Stimulated activated CD4-positive, alpha-beta T cell treated with anti-CD3 and anti-CD28 coated beads, Interleukin-15, amount 100 ng/mL, for 24 hours (primary cell): ENCODE measurements at regions not wholly inside any gene's neighbourhood (a gene's known extent, or its start where the extent isn't known, plus 50 kb on each side); places are given as distances from the start of the nearest gene placed in this dataset.
"Not testable (repeated sequence)": the region's sequence is repeated elsewhere in the genome, so short reads cannot be mapped to it uniquely, and the experiment has no call there.

ENCODE experiments used
- DNase-seq: peaks from one replicate; pipeline ENCODE4 v3.0.0-alpha.2; 2020

GRCh38 chr2:238763471-238763995, 84.4 kb upstream of the TWIST2 start:
- DNase-seq: no peak

GRCh38 chr2:238765590-238765989, 82.3 kb upstream of the TWIST2 start:
- no peak for DNase-seq

DNA sequence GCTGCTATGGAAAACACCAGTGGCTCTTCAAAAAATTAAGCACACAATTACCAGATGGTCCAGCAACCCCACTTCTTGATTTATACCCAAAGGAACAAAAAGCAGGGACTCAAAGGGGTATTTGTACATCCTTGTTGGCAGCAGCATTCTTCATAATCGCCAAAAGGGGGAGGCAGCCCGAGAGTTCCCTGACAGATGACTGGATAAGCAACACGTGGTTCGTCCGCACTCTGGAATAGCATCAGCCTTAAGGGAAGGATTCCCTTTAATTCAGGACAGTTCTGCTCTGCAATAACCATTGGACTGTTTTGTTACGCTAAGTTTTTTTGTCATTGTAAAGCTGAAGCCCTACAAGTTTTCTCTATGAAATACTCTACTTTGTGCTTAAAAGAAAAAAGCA, 76.7 kb upstream of the TWIST2 start:
- no peak for DNase-seq

DNA sequence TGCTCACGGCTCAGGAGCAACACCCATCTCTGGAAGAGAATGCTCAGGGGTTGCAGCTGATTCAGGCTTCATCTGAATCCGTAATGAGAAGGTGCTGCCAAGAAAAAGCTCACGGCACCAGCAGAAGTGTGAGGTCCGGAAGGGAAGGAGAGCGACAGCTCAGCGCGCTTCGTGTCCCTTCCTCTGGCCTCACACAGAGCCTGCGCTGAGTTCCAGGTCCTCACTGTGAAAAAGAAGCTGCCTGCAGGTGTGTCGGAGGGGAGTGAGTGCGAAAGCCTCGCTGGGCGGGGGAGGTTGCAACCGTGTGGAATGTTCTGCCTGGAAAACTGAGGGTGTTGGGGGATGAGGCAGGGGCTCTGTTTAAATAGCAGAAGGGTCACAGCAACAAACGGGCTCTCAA, 76.2 kb upstream of the TWIST2 start:
- no peak for DNase-seq

DNA sequence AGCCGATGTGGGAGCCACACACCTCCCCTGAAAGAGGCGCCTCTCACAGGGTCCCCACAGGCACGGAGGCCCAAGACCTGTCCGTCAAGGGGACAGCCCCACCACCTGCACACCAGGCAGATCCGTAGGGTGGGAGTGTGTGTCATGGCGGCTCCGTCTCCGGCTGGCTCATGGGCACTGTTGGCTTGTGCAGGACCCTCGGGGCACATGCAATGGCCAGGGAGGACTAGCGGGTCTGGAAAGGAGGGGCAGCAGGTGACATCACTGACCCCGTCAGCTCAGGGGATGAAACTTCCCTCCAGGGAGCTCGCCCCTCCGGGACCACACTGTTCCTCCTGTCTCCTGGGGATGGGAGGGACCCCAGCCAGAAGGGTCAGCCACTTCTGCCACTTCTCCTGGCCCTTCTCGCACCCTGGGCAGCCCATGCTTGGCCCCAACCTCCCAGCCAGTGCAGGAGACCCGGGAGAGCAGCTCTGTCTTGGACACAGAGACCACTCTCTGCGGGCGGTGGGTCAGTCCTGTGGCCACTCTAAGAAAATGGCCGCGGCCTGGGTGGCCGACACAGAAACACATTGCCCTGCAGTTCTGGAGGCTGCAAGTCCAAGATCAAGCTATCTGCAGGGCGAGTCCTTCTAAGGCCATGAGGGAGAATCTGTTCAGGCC, 75.1 kb upstream of the TWIST2 start:
- DNase-seq: no peak

DNA sequence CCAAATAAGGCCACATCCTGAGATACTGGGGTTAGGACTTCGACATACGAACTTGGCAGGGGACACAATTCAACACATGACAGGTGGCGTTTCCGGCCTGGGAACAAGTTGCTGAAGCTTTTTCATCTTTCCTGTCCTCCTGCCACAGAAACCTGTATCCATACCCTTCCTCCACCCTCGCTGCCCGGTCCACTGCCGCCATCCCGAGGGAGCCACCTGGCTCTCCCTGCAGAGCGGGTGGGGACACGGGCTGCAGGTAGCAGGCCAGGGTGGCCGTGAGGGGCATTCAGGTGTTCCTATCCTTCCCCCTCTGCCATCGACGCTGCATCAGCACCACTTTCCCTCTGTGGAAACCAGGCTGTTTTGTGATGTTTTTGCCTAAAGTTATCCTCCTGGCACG, 74.4 kb upstream of the TWIST2 start:
- DNase-seq: no peak

GRCh38 chr2:238774071-238774470, 73.8 kb upstream of the TWIST2 start:
- DNase-seq: no peak

GRCh38 chr2:238774980-238775509, 72.8 kb upstream of the TWIST2 start:
- DNase-seq: no peak

GRCh38 chr2:238775591-238775990, 72.3 kb upstream of the TWIST2 start:
- no peak for DNase-seq

DNA sequence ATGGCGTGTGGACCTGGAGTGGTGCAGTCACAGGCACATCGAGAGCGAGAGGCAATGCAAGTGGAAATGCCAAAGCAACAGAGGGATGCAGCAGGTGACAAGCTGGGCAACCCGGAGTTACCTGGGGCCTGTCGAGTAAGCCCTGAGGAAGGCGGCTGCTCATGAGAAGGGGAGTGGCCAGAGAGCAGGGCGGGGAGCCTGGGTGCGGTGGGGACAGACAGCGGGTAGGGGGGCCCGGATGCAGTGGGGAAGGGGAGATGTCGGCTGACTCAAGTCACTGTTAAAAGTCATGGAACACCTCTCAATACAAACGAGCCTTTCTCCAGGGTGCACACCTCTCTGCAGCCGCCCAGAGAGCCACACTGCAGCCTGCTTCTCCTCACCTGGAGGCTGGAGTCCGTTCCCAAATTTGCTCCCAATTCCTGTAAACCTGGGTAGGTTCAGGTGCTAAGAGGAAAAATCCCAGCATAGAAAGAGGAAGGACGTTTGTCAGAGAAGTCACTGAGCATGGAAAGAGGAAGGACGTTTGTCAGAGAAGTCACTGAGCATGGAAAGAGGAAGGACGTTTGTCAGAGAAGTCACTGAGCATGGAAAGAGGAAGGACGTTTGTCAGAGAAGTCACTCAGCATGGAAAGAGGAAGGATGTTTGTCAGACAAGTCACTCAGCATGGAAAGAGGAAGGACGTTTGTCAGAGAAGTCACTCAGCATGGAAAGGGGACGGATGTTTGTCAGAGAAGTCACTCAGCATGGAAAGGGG, 71.7 kb upstream of the TWIST2 start:
- DNase-seq: no peak

DNA sequence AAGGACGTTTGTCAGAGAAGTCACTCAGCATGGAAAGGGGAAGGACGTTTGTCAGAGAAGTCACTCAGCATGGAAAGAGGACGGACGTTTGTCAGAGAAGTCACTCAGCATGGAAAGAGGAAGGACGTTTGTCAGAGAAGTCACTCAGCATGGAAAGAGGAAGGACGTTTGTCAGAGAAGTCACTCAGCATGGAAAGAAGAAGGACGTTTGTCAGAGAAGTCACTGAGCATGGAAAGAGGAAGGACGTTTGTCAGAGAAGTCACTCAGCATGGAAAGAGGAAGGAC, 71.2 kb upstream of the TWIST2 start:
- not testable (repeated sequence) for DNase-seq

DNA sequence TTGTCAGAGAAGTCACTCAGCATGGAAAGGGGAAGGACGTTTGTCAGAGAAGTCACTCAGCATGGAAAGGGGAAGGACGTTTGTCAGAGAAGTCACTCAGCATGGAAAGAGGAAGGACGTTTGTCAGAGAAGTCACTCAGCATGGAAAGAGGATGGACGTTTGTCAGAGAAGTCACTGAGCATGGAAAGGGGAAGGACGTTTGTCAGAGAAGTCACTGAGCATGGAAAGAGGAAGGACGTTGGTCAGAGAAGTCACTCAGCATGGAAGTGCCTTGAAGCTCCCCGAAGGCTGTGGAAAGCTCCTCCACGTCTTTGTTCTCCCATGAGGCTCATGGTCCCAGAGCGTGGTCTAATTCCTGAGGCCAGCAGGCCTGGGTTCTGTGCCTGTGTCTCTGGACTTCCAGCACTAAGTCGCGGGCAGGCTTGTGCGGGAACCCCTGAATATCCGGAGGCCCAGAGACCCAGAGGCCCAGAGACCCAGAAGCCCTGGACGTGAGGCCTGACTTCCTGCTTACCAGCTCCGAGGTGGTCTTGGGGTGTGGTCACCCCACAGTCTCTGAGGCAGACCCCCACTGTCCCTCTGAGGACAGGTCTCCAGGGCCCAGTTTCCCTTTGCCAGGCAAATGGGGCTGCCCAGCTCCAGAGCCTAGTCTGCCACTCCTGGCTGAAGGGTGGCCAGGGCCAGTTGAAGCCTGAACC, 70.4 kb upstream of the TWIST2 start:
- no peak for DNase-seq

GRCh38 chr2:238784671-238785527, 63.0 kb upstream of the TWIST2 start:
- peak; percentile 74 for DNase-seq

DNA sequence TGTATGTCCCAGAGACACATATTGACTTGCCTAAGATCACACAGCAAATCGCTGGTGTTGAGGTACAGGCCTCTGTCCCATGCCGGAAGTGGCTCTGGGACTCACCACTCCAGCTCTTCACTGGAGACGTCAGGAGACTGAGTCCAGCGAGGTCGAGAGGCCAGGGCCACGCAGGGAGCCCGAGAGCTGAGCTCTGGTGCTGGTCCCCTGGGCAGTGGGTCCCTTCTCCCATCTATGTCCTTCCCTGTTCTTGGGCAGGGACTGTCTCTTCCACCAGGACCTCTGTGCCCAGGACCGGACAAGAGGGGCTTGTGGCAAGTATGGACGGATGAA, 62.4 kb upstream of the TWIST2 start:
- no peak for DNase-seq

DNA sequence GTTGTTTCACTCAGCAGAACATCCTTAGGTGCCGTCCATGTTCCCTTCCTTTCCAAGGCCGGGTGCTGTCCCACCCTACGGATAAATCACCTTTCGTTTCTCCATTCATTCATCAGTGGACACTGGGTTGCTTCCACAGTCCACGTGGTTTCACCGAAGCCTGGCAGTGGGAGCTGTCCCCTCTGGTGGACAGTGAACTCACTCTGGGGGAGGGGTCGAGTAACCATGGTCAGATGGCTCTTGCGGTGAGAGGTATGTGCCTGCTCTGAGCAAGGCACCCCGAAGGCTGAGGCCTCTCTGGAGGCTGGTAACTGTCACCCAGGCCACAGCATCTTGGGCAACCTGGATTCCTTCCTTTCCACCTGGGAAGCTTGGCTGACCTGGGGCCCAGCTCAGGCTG, 61.5 kb upstream of the TWIST2 start:
- DNase-seq: no peak

- no peak for DNase-seq
Measured at GRCh38 chr2:238786792-238787490, 60.9 kb upstream of the TWIST2 start.

DNA sequence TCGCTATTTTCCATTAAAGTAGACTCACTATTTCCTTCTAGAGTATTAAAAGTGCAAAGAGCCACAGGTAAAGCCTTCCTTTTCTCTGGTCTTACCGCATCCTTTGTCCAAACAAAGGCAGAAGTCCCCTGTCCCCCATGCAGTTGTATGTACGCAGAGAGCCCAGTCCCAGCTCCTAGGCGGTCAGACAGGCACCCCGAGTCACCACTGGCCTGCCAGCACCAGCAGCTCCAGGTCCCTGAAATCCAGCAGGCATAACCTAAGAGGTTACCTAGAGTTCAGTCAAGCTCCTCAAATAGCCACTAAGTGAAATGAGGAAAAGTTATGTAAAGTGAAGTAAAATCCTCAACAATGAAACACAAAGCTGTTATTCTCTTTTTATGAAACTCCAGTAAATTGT, 60.4 kb upstream of the TWIST2 start:
- no peak for DNase-seq

- no peak for DNase-seq
Measured at GRCh38 chr2:238789317-238789806, 58.5 kb upstream of the TWIST2 start.

DNA sequence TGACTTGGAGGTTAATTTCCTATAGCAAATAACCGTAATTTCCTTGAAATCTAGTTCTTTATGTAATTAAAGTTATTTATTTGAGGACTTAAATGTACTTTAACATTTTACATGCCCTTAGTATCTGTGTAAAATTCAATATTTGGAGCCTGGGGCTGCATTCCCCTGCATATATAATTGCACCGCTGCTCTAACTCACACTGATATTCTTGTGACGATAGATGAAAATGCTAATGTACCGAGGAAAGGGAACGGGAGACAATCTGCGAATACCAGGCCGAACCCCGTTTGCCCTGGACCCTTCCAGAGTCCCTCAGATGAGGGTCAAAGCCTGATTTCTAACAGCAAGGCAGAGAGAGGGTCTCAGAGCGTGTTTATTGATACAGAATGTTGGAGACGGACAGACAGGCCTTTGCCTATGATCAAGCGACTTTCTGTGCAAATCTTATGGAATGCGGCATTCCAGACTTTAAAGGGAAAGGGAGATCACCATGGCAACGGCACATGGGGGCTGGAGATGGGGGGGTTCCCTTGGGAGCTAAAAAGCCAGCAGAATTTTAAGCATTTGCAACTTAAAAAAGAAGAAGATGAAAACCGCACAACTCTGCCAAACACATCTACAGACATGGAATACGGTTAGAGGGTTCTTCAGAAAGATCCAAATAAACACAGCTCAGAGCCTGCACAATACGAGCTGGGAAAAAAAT, 57.6 kb upstream of the TWIST2 start:
- DNase-seq: no peak

DNA sequence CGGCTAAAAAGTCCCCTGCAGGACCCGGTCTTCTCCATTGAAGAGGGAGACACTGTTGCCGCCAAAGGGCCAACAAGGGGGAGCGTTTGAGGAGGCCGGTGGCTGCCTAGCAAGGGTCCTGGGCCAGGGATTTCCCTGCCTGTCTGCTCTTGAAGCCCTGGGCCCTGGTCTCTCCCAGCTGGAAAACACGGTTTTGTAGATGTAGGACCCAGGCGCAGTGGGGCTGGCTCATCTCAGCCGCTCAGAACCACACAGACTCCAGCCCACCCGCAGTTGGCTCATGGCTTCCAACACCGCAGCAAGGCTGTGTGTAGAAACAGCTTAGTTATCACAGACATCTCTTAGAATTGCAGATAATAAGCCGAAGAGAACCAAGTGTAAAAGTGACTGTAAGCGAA, 57.1 kb upstream of the TWIST2 start:
- DNase-seq: no peak

DNA sequence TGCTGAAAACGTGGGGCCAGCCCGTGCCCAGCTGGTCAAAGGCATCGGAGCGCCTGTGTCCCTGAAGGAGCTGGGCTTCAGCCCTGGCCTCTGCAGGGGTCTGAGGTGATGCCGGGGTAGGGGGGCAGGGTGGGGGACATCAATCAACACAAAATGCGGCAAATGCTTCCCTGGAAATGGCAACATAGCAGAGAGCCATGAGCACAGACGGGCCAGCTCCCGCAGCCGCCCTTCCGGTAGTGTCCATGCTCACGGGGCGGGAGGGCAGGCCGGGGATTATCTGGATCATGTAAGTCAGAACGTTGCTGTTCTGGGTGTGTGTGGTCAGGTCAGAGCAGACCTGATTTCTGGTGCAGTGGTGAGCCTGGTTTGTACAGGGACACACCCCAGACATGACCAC, 56.5 kb upstream of the TWIST2 start:
- no peak for DNase-seq

DNA sequence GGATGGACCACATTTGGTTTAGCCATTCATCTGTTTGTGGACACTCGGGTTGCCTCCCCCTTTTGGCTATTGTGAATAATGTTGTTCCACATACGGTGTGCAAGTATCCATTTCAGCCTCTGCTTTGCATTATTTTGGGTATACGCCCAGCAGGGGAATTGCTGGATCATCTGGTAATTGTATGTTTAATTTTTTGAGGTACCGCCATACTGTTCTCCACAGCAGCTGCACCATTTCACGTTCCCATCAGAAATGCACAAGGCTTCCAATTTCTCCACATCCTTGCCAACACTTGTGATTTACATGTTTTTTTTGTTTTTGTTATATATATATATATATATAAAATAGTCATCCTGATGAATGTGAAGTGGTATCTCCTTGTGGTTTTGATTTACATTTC, 54.6 kb upstream of the TWIST2 start:
- no peak for DNase-seq
